ENCODE measurements at regions not wholly inside any gene's neighbourhood (a gene's known extent, or its start where the extent isn't known, plus 50 kb on each side); places are given as distances from the start of the nearest gene placed in this dataset.

DNA sequence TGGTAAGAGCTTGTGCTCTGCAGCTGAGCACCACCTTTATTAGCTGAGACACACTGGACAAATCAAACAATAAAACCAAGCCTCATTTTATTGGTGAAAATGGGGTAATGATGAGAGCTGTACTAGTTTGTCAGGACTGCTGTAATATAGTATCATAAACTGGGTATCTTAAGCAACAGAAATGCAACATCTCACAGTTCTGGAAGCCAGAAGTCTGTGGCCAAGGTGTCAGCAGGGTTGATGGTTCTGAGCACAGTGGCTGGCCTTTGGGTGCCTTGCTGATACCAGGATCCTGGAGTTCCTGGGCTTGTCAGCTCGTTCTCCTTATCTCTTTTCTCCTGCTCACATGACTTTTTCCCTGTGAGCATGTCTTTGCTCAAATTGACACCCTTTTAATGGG is 513.1 kb downstream of the IRX1 start:
- DNase-seq, result no peak
- no peaks in the 10 kb centered on the region for H3K4me1 ChIP-seq (ENCODE audit: insufficient read depth)
- H3K9me3 ChIP-seq, result no peaks in the 10 kb centered on the region
- no peak overlapping the region for H3K4me3 ChIP-seq
- no peak overlapping the region for H3K27ac ChIP-seq
- WGBS, 3 donors, result 11 to 52% (median 25%) methylated on average over 1 of the region's 1 CpG
- H3K36me3 ChIP-seq, result no peaks in the 10 kb centered on the region
- intact Hi-C loops (cut with DNase I), result loop anchor here in 1 of 4 donors (5.0 kb wide), 1 partner anchor 1109 kb away; no protein-coding TSS in a partner anchor
- TF ChIP-seq EP300 (IDR thresholded peaks at IDR 0.05) (no peak), POLR2A (IDR thresholded peaks at IDR 0.05) (no peak)
- TF ChIP-seq, protein P1, sequence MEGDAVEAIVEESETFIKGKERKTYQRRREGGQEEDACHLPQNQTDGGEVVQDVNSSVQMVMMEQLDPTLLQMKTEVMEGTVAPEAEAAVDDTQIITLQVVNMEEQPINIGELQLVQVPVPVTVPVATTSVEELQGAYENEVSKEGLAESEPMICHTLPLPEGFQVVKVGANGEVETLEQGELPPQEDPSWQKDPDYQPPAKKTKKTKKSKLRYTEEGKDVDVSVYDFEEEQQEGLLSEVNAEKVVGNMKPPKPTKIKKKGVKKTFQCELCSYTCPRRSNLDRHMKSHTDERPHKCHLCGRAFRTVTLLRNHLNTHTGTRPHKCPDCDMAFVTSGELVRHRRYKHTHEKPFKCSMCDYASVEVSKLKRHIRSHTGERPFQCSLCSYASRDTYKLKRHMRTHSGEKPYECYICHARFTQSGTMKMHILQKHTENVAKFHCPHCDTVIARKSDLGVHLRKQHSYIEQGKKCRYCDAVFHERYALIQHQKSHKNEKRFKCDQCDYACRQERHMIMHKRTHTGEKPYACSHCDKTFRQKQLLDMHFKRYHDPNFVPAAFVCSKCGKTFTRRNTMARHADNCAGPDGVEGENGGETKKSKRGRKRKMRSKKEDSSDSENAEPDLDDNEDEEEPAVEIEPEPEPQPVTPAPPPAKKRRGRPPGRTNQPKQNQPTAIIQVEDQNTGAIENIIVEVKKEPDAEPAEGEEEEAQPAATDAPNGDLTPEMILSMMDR (IDR thresholded peaks at IDR 0.05), result no peak
- no peaks in the 10 kb centered on the region for H3K27me3 ChIP-seq

DNA sequence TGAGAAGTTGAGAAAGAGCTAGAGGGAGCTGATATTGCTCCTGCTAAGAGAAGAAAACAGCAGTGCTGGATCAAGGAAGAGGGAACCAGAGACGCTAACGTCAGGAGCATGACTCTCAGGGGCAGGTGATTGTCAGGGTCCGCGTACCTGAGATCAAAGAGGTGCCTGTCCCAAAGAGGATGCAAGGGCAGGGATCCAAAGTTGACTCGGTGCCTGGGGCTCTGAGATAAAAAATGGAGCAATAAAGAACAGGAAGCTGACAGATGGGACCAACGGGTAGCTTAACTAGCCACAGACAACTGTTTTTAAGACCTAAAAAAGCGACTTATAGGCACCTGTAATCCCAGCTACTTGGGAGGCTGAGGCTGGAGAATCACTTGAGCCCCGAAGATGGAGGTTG is 517.8 kb downstream of the IRX1 start:
- TF ChIP-seq, protein P1 (IDR thresholded peaks at IDR 0.05), result no peak
- no peak for TF ChIP-seq POLR2A (IDR thresholded peaks at IDR 0.05)
- no peak for TF ChIP-seq EP300 (IDR thresholded peaks at IDR 0.05)
- WGBS, 3 donors, result 64 to 76% (median 66%) methylated on average over 8 of the region's 8 CpGs
- no peaks in the 10 kb centered on the region for H3K9me3 ChIP-seq
- intact Hi-C loops (cut with DNase I), result no loop called here
- H3K4me3 ChIP-seq, result no peak overlapping the region
- no peaks in the 10 kb centered on the region for H3K36me3 ChIP-seq
- DNase-seq, result no peak
- H3K27ac ChIP-seq, result no peak overlapping the region
- no peaks in the 10 kb centered on the region for H3K27me3 ChIP-seq
- no peaks in the 10 kb centered on the region for H3K4me1 ChIP-seq (ENCODE audit: insufficient read depth)

DNA sequence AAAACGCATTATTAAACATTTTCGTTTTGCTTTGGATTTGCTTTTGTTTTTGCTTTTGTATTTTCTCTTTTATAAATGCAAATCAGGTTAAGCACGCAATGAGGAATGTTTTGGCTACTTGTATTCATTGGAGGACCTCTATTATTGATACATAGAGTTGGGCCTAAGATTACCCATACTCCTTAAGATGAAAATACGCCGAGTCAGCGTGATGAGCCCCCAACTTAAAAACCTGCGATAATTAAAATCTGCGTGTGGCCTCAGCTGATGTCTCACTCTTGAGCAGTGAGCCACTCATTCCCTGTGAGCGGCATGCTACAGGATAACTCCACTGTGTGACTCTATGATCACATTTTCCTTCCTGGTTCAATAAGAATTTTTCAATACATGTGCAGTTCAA is 518.3 kb downstream of the IRX1 start:
- H3K27me3 ChIP-seq, result no peaks in the 10 kb centered on the region
- H3K36me3 ChIP-seq, result no peaks in the 10 kb centered on the region
- no peak for DNase-seq
- TF ChIP-seq, protein P1 (IDR thresholded peaks at IDR 0.05), result no peak
- TF ChIP-seq EP300 (IDR thresholded peaks at IDR 0.05) (no peak), POLR2A (IDR thresholded peaks at IDR 0.05) (no peak)
- H3K27ac ChIP-seq, result no peak overlapping the region
- no peaks in the 10 kb centered on the region for H3K9me3 ChIP-seq
- H3K4me3 ChIP-seq, result no peak overlapping the region
- WGBS, 3 donors, result 86 to 90% (median 89%) methylated on average over 9 of the region's 9 CpGs
- intact Hi-C loops (cut with DNase I), result no loop called here
- no peaks in the 10 kb centered on the region for H3K4me1 ChIP-seq (ENCODE audit: insufficient read depth)

DNA sequence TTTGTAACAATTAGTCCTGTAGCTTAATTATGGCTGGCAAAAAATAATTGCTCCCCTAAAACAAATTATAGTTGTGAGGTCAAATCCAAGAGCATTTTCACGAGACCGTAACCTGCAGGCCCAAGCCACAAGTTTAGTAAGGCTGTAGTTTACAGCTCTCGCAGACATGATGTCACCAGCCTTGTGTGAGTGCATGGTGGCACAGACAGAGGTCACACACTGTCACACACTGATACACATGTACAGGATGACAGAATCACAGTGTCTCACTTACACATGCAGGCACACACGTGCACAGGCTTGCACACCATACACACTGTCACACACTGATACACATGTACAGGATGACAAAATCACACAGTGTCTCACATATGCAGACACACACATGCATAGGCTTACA is 518.8 kb downstream of the IRX1 start:
- Histone ChIP-seq H3K27ac (no peak overlapping the region), H3K27me3 (no peaks in the 10 kb centered on the region), H3K36me3 (no peaks in the 10 kb centered on the region), H3K4me1 (ENCODE audit: insufficient read depth) (no peaks in the 10 kb centered on the region), H3K9me3 (no peaks in the 10 kb centered on the region), H3K4me3 (no peak overlapping the region)
- 77 to 83% (median 77%) methylated on average over 4 of the region's 4 CpGs for WGBS, 3 donors
- TF ChIP-seq, protein P1 (IDR thresholded peaks at IDR 0.05), result no peak
- no peak for TF ChIP-seq POLR2A (IDR thresholded peaks at IDR 0.05)
- TF ChIP-seq EP300 (IDR thresholded peaks at IDR 0.05), result no peak
- intact Hi-C loops (cut with DNase I), result no loop called here
- DNase-seq, result no peak

DNA sequence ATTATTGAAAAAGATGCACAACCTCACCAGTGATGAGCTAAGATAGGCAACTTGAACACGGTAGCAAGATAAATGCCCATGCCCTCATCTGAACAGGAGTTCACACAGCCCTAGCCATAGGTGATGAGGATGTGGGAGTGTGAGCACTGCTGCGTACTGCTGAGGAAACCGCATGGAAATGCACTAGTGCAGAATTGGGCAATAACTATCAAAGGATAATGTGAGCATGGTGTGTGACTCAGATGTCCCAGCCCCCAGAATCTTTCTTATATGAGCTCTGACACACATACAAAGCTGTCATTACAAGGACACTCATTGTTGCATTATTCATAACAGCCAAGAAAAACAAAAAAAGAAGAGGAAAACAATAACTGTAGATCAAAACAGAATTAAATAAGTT is 521.2 kb downstream of the IRX1 start:
- intact Hi-C loops (cut with DNase I), result no loop called here
- H3K4me1 ChIP-seq (ENCODE audit: insufficient read depth), result no peaks in the 10 kb centered on the region
- H3K9me3 ChIP-seq, result no peaks in the 10 kb centered on the region
- H3K27ac ChIP-seq, result no peak overlapping the region
- WGBS, 3 donors, result 40 to 59% (median 47%) methylated on average over 3 of the region's 3 CpGs
- no peak overlapping the region for H3K4me3 ChIP-seq
- TF ChIP-seq POLR2A (IDR thresholded peaks at IDR 0.05), result no peak
- no peak for TF ChIP-seq EP300 (IDR thresholded peaks at IDR 0.05)
- TF ChIP-seq, protein P1 (IDR thresholded peaks at IDR 0.05), result no peak
- H3K36me3 ChIP-seq, result no peaks in the 10 kb centered on the region
- no peaks in the 10 kb centered on the region for H3K27me3 ChIP-seq
- no peak for DNase-seq

Data from ovary (tissue), 7 donors.